ENCODE measurements at regions not wholly inside any gene's neighbourhood (a gene's known extent, or its start where the extent isn't known, plus 50 kb on each side); places are given as distances from the start of the nearest gene placed in this dataset.
"Not testable (repeated sequence)": the region's sequence is repeated elsewhere in the genome, so short reads cannot be mapped to it uniquely, and the experiment has no call there.

- DNase-seq (ENCODE audit: low spot score), result no peak
Measured at GRCh38 chr12:107369006-107369405, 275.7 kb upstream of the CRY1 start.

- no peak for DNase-seq (ENCODE audit: low spot score)
Measured at GRCh38 chr12:107369679-107370078, 276.3 kb upstream of the CRY1 start.

- DNase-seq (ENCODE audit: low spot score), result no peak
Measured at GRCh38 chr12:107372229-107372658, 278.9 kb upstream of the CRY1 start.

- no peak for DNase-seq (ENCODE audit: low spot score)
Measured at GRCh38 chr12:107373238-107373809, 280.0 kb upstream of the CRY1 start.

GRCh38 chr12:107374161-107374840 lies 281.0 kb upstream of the CRY1 start:
- DNase-seq (ENCODE audit: low spot score), result no peak

GRCh38 chr12:107375231-107375630 lies 281.9 kb upstream of the CRY1 start:
- DNase-seq (ENCODE audit: low spot score), result no peak

- no peak for DNase-seq (ENCODE audit: low spot score)
Measured at GRCh38 chr12:107377596-107378385, 284.4 kb upstream of the CRY1 start.

- DNase-seq (ENCODE audit: low spot score), result no peak
Measured at GRCh38 chr12:107378609-107379008, 285.3 kb upstream of the CRY1 start.

DNA sequence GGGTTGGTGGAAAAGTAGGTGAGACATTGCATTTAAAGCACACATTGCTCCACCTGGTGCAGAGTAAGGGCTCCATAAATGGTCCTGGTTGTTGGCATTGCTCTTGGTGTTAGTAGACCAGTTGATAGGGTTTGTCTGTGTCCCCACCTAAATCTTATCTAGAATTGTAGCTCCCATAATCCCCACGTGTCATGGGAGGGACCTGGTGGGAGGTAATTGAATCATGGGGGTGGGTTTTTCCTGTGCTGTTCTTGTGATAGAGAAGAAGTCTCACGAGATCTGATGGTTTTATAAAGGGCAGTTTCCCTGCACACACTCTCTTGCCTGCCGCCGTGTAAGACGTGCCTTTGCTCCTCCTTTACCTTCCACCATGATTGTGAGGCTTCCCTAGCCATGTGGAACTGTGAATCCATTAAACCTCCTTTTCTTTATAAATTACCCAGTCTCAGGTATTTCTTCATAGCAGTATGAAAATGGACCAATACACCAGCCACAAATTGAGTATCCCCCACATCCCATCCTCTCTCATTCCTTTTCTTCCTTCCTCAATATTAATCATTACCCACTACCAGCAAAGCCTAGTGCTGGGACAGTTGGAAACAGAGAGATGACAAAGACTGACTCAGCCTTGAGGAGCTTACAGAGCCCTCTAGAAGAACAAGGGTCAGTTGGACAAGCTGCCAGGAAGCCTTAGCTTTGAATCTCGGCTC lies 285.9 kb upstream of the CRY1 start:
- not testable (repeated sequence) for DNase-seq (ENCODE audit: low spot score)

- DNase-seq (ENCODE audit: low spot score), result no peak
Measured at GRCh38 chr12:107379852-107380567, 286.7 kb upstream of the CRY1 start.

- DNase-seq (ENCODE audit: low spot score), result no peak
Measured at GRCh38 chr12:107384645-107385044, 291.3 kb upstream of the CRY1 start.

DNA sequence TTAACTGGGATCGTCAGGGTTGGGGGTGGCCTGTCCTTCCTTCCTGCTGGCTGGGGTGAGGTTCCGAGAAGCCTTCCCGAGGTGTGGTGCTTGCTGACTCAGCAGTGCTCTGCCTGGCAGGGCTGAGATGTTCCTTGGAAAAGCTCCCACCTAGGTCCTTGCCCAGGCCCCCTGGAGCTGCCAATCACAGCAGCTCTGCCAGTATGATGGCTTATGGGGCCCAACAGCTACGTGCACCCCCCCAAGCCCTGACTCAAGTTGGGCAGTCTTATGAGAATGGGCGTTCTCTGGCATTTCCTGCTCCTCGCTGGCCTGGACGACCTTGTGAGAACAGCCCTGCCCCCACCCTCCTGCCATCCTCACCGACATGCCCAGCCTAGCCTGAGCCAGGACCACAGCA lies 292.2 kb upstream of the CRY1 start:
- DNase-seq (ENCODE audit: low spot score), result no peak

GRCh38 chr12:107386569-107386968 lies 293.2 kb upstream of the CRY1 start:
- DNase-seq (ENCODE audit: low spot score), result no peak

DNA sequence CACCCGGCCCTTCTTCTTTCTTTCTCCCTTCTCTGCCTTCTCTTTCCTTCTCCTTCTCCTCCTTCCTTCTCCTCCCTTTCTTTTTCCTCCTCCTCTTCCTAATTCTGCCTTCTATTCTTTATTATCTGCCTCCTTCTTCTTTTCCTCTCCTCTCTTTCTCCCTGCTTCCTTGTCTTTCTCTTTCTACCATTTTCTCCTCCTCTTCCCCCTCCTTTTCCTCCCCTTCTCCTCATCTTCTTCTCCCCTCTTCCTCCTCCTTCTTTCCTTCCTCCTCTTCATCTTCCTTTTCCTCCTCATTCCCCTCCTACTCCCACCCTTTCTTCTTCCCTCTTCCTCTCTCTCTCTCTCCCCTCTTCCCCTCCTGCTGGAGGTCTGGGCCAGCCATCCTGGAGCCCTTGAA lies 294.9 kb upstream of the CRY1 start:
- no peak for DNase-seq (ENCODE audit: low spot score)

GRCh38 chr12:107390414-107390813 lies 295.2 kb upstream of the PWP1 start:
- no peak for DNase-seq (ENCODE audit: low spot score)

GRCh38 chr12:107393043-107393717 lies 292.4 kb upstream of the PWP1 start:
- no peak for DNase-seq (ENCODE audit: low spot score)

GRCh38 chr12:107394693-107395092 lies 290.9 kb upstream of the PWP1 start:
- no peak for DNase-seq (ENCODE audit: low spot score)

GRCh38 chr12:107395817-107396216 lies 289.8 kb upstream of the PWP1 start:
- DNase-seq (ENCODE audit: low spot score), result no peak

- DNase-seq (ENCODE audit: low spot score), result no peak
Measured at GRCh38 chr12:107396991-107397390, 288.6 kb upstream of the PWP1 start.

DNA sequence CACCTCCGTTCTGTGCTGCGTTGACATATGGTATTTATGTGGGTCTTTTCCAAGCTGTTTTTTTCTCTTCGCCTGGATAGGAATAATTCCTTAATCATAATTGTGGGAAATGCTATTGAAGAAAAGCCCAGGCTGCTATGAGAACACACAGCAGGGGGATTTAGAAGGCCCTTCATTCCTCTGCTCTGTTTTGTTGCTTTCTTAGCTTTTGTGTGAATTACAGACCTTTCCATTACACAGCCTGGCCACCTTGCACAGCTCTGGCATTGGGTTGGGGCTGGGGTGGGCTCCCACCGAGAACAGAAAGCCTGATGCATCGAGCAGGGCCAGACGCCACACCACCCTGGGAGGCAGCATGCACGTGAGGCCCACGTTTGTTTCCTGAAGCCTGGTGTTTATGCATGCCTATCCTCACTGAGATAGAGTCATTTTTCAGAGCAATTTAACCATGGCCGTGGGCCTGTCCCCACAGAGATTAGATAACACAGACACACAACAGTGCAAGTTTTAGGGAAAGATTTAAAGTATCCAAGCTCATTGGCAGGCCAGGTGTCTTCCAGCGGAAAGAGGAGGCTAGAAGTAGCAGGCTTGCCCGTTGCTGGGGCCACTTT lies 287.6 kb upstream of the PWP1 start:
- DNase-seq (ENCODE audit: low spot score), result no peak

Data from SK-N-DZ (cell line).